OCI-LY7 (cell line): ENCODE measurements at regions not wholly inside any gene's neighbourhood (a gene's known extent, or its start where the extent isn't known, plus 50 kb on each side); places are given as distances from the start of the nearest gene placed in this dataset.

Experiments used
- CTCF ChIP-seq: fragments of 200-600 bp; sonication (generic); conservative IDR thresholded peaks from 2 replicates; pipeline ENCODE4 v1.5.1; 2014; ENCODE audit warnings: mild to moderate bottlenecking, antibody characterized with exemption, low read length, moderate library complexity, mixed read lengths
- EZH2phosphoT487 ChIP-seq: fragments of 200-600 bp; sonication (generic); IDR thresholded peaks from 2 replicates; pipeline ENCODE4 v1.6.1; 2018; ENCODE audit warnings: low read depth, borderline replicate concordance, mild to moderate bottlenecking, mixed run types, antibody characterized with exemption, low read length, moderate library complexity, mixed read lengths

- TF ChIP-seq CTCF (no peak), EZH2phosphoT487 (no peak)
Observed at GRCh38 chr20:24149175-24149574, 160.6 kb upstream of the GGTLC1 start.
